SK-N-SH (cell line): ENCODE measurements at regions not wholly inside any gene's neighbourhood (a gene's known extent, or its start where the extent isn't known, plus 50 kb on each side); places are given as distances from the start of the nearest gene placed in this dataset.

ENCODE experiments used
- CTCF ChIA-PET: fragments of 300-600, 350-600 bp; formaldehyde crosslinking; extraction: SDS; loops from one replicate; lab custom pipeline; 2021; lab: Yijun Ruan, JAX
- POLR2A ChIA-PET: fragments of 350-600 bp; sonication (Branson Sonifier 250); formaldehyde crosslinking; extraction: SDS; loops from one replicate; lab custom pipeline; 2020; ENCODE audit warnings: antibody characterized with exemption, inconsistent platforms; lab: Yijun Ruan, JAX
- DNase-seq: peaks from one replicate; pipeline ENCODE4 v3.0.0; 2012
- H2AFZ ChIP-seq: fragments of 200-600 bp; sonication (generic); 2 replicates; pipeline ENCODE4 v1.8.1; 2016; ENCODE audit warnings: antibody characterized with exemption, mild to moderate bottlenecking, low read depth
- H3F3A ChIP-seq: fragments of 200-600 bp; sonication (generic); replicated peaks from 2 replicates; pipeline ENCODE3; 2016; ENCODE audit warnings: antibody characterized with exemption, mild to moderate bottlenecking; ENCODE audit not compliant: insufficient read depth
- H3K27ac ChIP-seq, 2 experiments: fragments of 200-500 bp in 1 of 2; fragments of 200-600 bp in 1 of 2; sonication (Bioruptor generic) in 1 of 2; sonication (generic), shearing (Covaris generic) in 1 of 2; 2 replicates each; pipeline versions ENCODE4 v1.5.1 to v1.6.1; 2014 to 2016; ENCODE audit warnings: low read depth in 2 of 2, inconsistent platforms in 1 of 2, low read length in 1 of 2, mild to moderate bottlenecking in 1 of 2, mixed read lengths in 1 of 2
- H3K27me3 ChIP-seq: fragments of 200-600 bp; sonication (generic), shearing (Covaris generic); 2 replicates; pipeline ENCODE4 v1.6.1; 2016; ENCODE audit warnings: mixed run types; ENCODE audit not compliant: insufficient read depth
- H3K36me3 ChIP-seq, 2 experiments: fragments of 200-500 bp in 1 of 2; fragments of 200-600 bp in 1 of 2; sonication (Bioruptor generic) in 1 of 2; sonication (generic) in 1 of 2; replicated peaks in 1 of 2; 2 replicates each; pipeline versions ENCODE3 to v1.5.1; 2014 to 2016; ENCODE audit warnings: low read length in 1 of 2, mild to moderate bottlenecking in 1 of 2; ENCODE audit not compliant: insufficient read depth in 2 of 2, control insufficient read depth in 1 of 2
- H3K4me1 ChIP-seq, 2 experiments: fragments of 200-500 bp in 1 of 2; fragments of 200-600 bp in 1 of 2; sonication (Bioruptor generic) in 1 of 2; sonication (generic), shearing (Covaris generic) in 1 of 2; 2 replicates each; pipeline versions ENCODE4 v1.5.1 to v1.6.1; 2014 to 2016; ENCODE audit warnings: low read depth in 1 of 2, low read length in 1 of 2, mixed run types in 1 of 2; ENCODE audit not compliant: insufficient read depth in 2 of 2, control insufficient read depth in 1 of 2
- H3K4me2 ChIP-seq: fragments of 200-600 bp; sonication (generic), shearing (Covaris generic); 2 replicates; pipeline ENCODE4 v1.6.1; 2017; ENCODE audit warnings: mixed run types
- H3K4me3 ChIP-seq, 2 experiments: fragments of 200-500 bp in 1 of 2; fragments of 200-600 bp in 1 of 2; sonication (Bioruptor generic) in 1 of 2; sonication (generic), shearing (Covaris generic) in 1 of 2; 2 replicates each; pipeline versions ENCODE4 v1.5.1 to v1.8.1; 2014 to 2016; ENCODE audit warnings: low read depth in 2 of 2, inconsistent platforms in 1 of 2, low read length in 1 of 2, mild to moderate bottlenecking in 1 of 2, mixed read lengths in 1 of 2, moderate library complexity in 1 of 2
- H3K79me2 ChIP-seq: fragments of 200-600 bp; sonication (generic); 2 replicates; pipeline ENCODE4 v1.8.1; 2017; ENCODE audit warnings: mild to moderate bottlenecking; ENCODE audit not compliant: insufficient read depth
- H3K9ac ChIP-seq: fragments of 200-600 bp; sonication (generic); 2 replicates; pipeline ENCODE4 v1.6.1; 2017; ENCODE audit warnings: mixed run types
- H3K9me2 ChIP-seq: fragments of 200-600 bp; sonication (generic); 2 replicates; pipeline ENCODE4 v1.6.1; 2017; ENCODE audit warnings: mixed run types
- H3K9me3 ChIP-seq: fragments of 200-600 bp; sonication (generic); 2 replicates; pipeline ENCODE4 v1.6.1; 2017; ENCODE audit warnings: mixed run types, mild to moderate bottlenecking, moderate library complexity
- H4K20me1 ChIP-seq: fragments of 200-600 bp; sonication (generic); 2 replicates; pipeline ENCODE4 v1.6.1; 2017; ENCODE audit warnings: mild to moderate bottlenecking, mixed run types; ENCODE audit not compliant: insufficient read depth
- CHD2 ChIP-seq: fragments of 150-350 bp; IDR thresholded peaks from 2 replicates; pipeline ENCODE4 v1.6.1; 2018; ENCODE audit warnings: low read length; ENCODE audit not compliant: partially characterized antibody
- ELF1 ChIP-seq: IDR thresholded peaks from 2 replicates; pipeline ENCODE4 v1.4.0; 2012
- FOXJ3 ChIP-seq: sonication (generic); formaldehyde crosslinking; IDR thresholded peaks from 2 replicates; pipeline ENCODE4 v1.5.1; 2020; ENCODE audit warnings: mild to moderate bottlenecking, missing genetic modification reagents
- FOXM1 ChIP-seq: IDR thresholded peaks from 2 replicates; pipeline ENCODE4 v1.4.0; 2012; ENCODE audit warnings: low read depth, mild to moderate bottlenecking
- GABPA ChIP-seq: IDR thresholded peaks from 2 replicates; pipeline ENCODE4 v1.4.0; 2012; ENCODE audit warnings: low read depth, mild to moderate bottlenecking
- JUND ChIP-seq: IDR thresholded peaks from 2 replicates; pipeline ENCODE4 v1.4.0; 2012
- MEF2A ChIP-seq: IDR thresholded peaks from 2 replicates; pipeline ENCODE4 v1.4.0; 2012; ENCODE audit warnings: low read depth, borderline replicate concordance
- NFIC ChIP-seq: IDR thresholded peaks from 2 replicates; pipeline ENCODE4 v1.4.0; 2012; ENCODE audit warnings: borderline replicate concordance
- POLR2AphosphoS5 ChIP-seq: IDR thresholded peaks from 2 replicates; pipeline ENCODE4 v1.6.1; 2012; ENCODE audit warnings: low read depth, low read length
- RCOR1 ChIP-seq: fragments of 150-350 bp; IDR thresholded peaks from 2 replicates; pipeline ENCODE4 v1.6.1; 2017; ENCODE audit warnings: antibody characterized with exemption, low read length
- RXRA ChIP-seq: IDR thresholded peaks from 2 replicates; pipeline ENCODE4 v1.4.0; 2012; ENCODE audit warnings: low read depth, mild to moderate bottlenecking, borderline replicate concordance
- SMC3 ChIP-seq: IDR thresholded peaks from 2 replicates; pipeline ENCODE4 v1.6.1; 2012; ENCODE audit warnings: low read depth, low read length, improper control_type of control experiment
- TAF1 ChIP-seq: IDR thresholded peaks from 2 replicates; pipeline ENCODE4 v1.6.1; 2012; ENCODE audit warnings: low read depth, mild to moderate bottlenecking, low read length, moderate library complexity, borderline replicate concordance
- TCF12 ChIP-seq: IDR thresholded peaks from 2 replicates; pipeline ENCODE4 v1.4.0; 2012
- TEAD4 ChIP-seq: IDR thresholded peaks from 2 replicates; pipeline ENCODE4 v1.4.0; 2012; ENCODE audit warnings: mild to moderate bottlenecking, borderline replicate concordance; ENCODE audit not compliant: insufficient read depth
- YY1 ChIP-seq: IDR thresholded peaks from 2 replicates; pipeline ENCODE4 v1.4.0; 2012; ENCODE audit warnings: low read depth, mild to moderate bottlenecking
- WGBS: methylation state at CpG from one replicate; pipeline ENCODE4 v1.1.6; 2017; ENCODE audit warnings: low lambda C conversion rate; 5-methylcytosine and 5-hydroxymethylcytosine counted together
- TF ChIP-seq, protein P1 (sequence below): fragments of 150-350 bp; IDR thresholded peaks from 2 replicates; pipeline ENCODE4 v1.6.1; 2017; ENCODE audit warnings: antibody characterized with exemption, low read length, low read depth, borderline replicate concordance
- TF ChIP-seq, protein P2 (sequence below): fragments of 150-350 bp; IDR thresholded peaks from 2 replicates; pipeline ENCODE4 v1.6.1; 2016; ENCODE audit warnings: mild to moderate bottlenecking, low read depth, low read length
- TF ChIP-seq, protein P3 (sequence below): fragments of 200-600 bp; sonication (generic); IDR thresholded peaks from 2 replicates; pipeline ENCODE4 v1.6.1; 2017; ENCODE audit warnings: antibody characterized with exemption, mild to moderate bottlenecking, moderate library complexity
- TF ChIP-seq, protein P4 (sequence below): IDR thresholded peaks from 2 replicates; pipeline ENCODE4 v1.4.0; 2012; ENCODE audit warnings: low read depth, borderline replicate concordance
- TF ChIP-seq, protein P5 (sequence below): IDR thresholded peaks from 2 replicates; pipeline ENCODE4 v1.6.1; 2012; ENCODE audit warnings: mild to moderate bottlenecking, low read depth, low read length, moderate library complexity

DNA sequence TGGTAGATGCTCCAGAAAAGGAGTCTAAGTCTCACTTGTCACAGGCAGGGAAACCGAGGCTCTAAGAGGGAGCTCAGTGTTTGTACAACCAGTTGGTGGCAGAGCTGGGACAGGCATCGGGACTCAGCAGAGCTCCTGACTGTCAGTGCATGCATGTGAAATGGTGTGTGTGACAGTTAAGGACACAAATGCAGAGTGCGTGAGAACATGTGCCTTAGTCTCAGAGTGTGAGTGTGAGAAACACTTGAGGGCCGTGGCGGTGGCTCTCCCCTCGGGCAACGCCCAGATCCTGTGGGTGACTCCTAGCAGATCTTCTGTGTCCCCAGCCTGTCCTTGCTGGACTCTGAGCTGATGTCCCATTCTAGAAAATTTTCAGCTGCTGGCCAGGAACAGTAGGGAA is 362.6 kb downstream of the MATN1 start (continued):
- TF ChIP-seq, protein P1, sequence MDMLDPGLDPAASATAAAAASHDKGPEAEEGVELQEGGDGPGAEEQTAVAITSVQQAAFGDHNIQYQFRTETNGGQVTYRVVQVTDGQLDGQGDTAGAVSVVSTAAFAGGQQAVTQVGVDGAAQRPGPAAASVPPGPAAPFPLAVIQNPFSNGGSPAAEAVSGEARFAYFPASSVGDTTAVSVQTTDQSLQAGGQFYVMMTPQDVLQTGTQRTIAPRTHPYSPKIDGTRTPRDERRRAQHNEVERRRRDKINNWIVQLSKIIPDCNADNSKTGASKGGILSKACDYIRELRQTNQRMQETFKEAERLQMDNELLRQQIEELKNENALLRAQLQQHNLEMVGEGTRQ: no peak
- TF ChIP-seq POLR2AphosphoS5 (no peak), YY1 (no peak), NFIC (no peak), JUND (no peak)
- TF ChIP-seq, protein P2, sequence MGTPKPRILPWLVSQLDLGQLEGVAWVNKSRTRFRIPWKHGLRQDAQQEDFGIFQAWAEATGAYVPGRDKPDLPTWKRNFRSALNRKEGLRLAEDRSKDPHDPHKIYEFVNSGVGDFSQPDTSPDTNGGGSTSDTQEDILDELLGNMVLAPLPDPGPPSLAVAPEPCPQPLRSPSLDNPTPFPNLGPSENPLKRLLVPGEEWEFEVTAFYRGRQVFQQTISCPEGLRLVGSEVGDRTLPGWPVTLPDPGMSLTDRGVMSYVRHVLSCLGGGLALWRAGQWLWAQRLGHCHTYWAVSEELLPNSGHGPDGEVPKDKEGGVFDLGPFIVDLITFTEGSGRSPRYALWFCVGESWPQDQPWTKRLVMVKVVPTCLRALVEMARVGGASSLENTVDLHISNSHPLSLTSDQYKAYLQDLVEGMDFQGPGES: no peak

DNA sequence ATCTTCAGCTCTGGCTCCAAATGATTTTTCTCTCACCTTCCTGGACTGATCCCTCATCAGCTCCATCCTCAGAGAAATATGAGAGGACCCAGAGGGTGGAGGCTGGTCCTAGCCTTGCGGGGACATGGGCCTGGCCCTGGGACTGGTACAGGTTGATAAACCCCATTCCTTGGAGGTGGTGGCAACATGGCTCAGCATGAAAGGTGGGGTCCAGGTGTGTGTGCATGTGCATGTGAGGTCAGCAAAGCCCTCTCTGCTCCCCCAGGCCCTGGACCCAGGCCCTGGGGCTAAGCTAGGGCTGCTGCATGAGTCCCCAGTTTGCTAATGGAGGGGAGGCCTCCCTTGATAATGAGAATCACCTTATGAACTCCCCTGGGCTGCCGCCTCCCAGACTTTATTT is 363.1 kb downstream of the MATN1 start:
- Histone ChIP-seq H3K9me2 (no peaks in the 10 kb centered on the region), H3K4me3 (no peak overlapping the region), H3K9ac (no peak overlapping the region), H3K27me3 (no peaks in the 10 kb centered on the region), H4K20me1 (no peaks in the 10 kb centered on the region), H3K79me2 (no peaks in the 10 kb centered on the region), H3K4me1 (peaks cover 0 to 4% of the 10 kb centered on the region in 2 experiments; a peak in 1 of 4 replicates), H2AFZ (no peak overlapping the region), H3K36me3 (no peaks in the 10 kb centered on the region), H3K4me2 (no peak overlapping the region), H3K27ac (no peak overlapping the region), H3K9me3 (no peaks in the 10 kb centered on the region), H3F3A (no peaks in the 10 kb centered on the region)
- TF ChIP-seq SMC3 (no peak), RXRA (no peak), YY1 (no peak), NFIC (no peak), CHD2 (no peak), MEF2A (no peak), FOXJ3 (CRISPR knock-in tag) (no peak), ELF1 (no peak), TCF12 (no peak), JUND (no peak), RCOR1 (no peak), TEAD4 (no peak), TAF1 (no peak), POLR2AphosphoS5 (no peak), GABPA (no peak), FOXM1 (no peak)
- TF ChIP-seq, protein P3, sequence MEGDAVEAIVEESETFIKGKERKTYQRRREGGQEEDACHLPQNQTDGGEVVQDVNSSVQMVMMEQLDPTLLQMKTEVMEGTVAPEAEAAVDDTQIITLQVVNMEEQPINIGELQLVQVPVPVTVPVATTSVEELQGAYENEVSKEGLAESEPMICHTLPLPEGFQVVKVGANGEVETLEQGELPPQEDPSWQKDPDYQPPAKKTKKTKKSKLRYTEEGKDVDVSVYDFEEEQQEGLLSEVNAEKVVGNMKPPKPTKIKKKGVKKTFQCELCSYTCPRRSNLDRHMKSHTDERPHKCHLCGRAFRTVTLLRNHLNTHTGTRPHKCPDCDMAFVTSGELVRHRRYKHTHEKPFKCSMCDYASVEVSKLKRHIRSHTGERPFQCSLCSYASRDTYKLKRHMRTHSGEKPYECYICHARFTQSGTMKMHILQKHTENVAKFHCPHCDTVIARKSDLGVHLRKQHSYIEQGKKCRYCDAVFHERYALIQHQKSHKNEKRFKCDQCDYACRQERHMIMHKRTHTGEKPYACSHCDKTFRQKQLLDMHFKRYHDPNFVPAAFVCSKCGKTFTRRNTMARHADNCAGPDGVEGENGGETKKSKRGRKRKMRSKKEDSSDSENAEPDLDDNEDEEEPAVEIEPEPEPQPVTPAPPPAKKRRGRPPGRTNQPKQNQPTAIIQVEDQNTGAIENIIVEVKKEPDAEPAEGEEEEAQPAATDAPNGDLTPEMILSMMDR: no peak
- TF ChIP-seq, protein P4, sequence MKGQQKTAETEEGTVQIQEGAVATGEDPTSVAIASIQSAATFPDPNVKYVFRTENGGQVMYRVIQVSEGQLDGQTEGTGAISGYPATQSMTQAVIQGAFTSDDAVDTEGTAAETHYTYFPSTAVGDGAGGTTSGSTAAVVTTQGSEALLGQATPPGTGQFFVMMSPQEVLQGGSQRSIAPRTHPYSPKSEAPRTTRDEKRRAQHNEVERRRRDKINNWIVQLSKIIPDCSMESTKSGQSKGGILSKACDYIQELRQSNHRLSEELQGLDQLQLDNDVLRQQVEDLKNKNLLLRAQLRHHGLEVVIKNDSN: no peak
- TF ChIP-seq, protein P2: no peak
- TF ChIP-seq, protein P5, sequence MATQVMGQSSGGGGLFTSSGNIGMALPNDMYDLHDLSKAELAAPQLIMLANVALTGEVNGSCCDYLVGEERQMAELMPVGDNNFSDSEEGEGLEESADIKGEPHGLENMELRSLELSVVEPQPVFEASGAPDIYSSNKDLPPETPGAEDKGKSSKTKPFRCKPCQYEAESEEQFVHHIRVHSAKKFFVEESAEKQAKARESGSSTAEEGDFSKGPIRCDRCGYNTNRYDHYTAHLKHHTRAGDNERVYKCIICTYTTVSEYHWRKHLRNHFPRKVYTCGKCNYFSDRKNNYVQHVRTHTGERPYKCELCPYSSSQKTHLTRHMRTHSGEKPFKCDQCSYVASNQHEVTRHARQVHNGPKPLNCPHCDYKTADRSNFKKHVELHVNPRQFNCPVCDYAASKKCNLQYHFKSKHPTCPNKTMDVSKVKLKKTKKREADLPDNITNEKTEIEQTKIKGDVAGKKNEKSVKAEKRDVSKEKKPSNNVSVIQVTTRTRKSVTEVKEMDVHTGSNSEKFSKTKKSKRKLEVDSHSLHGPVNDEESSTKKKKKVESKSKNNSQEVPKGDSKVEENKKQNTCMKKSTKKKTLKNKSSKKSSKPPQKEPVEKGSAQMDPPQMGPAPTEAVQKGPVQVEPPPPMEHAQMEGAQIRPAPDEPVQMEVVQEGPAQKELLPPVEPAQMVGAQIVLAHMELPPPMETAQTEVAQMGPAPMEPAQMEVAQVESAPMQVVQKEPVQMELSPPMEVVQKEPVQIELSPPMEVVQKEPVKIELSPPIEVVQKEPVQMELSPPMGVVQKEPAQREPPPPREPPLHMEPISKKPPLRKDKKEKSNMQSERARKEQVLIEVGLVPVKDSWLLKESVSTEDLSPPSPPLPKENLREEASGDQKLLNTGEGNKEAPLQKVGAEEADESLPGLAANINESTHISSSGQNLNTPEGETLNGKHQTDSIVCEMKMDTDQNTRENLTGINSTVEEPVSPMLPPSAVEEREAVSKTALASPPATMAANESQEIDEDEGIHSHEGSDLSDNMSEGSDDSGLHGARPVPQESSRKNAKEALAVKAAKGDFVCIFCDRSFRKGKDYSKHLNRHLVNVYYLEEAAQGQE: no peak
- CTCF ChIA-PET: interaction anchor here (0.5 to 2.4 kb wide), 4 partner anchors 12 to 1261 kb away, joined by 3 to 18 read pairs (median 3); no protein-coding TSS in a partner anchor
- no peak for DNase-seq
- POLR2A ChIA-PET: no interaction called here
- 55% methylated on average over 2 of the region's 2 CpGs for WGBS
